ENCODE measurements at regions not wholly inside any gene's neighbourhood (a gene's known extent, or its start where the extent isn't known, plus 50 kb on each side); places are given as distances from the start of the nearest gene placed in this dataset.

- TF ChIP-seq ELF4 (CRISPR knock-in tag; IDR thresholded peaks at IDR 0.05; ENCODE audit: low read depth) (no peak), TP53 (CRISPR knock-in tag; IDR thresholded peaks at IDR 0.05) (no peak), NFE2L1 (CRISPR knock-in tag; IDR thresholded peaks at IDR 0.05) (no peak), ATF6 (CRISPR knock-in tag; IDR thresholded peaks at IDR 0.05) (no peak), HMGA2 (CRISPR knock-in tag; IDR thresholded peaks at IDR 0.05) (no peak)
These were observed 82.7 kb upstream of the ABCD3 start (continued) for GRCh38 chr1:94335447-94335846.

GRCh38 chr1:94334764-94335163 is 83.4 kb upstream of the ABCD3 start:
- ChIA-PET CTCF (interaction anchor here (0.6 to 8.5 kb wide), 21 partner anchors 8 to 585 kb away, joined by 3 to 190 read pairs (median 10); partner anchors contain the start of gene ARHGAP29), POLR2A (interaction anchor here (0.9 kb wide), 1 partner anchor 273 kb away, joined by 3 read pairs; no protein-coding TSS in a partner anchor)
- H3K4me1 Mint-ChIP-seq, result peaks cover 16% of the 10 kb centered on the region
- H3K36me3 Mint-ChIP-seq, result no peaks in the 10 kb centered on the region
- no peak for TF ChIP-seq IRF2 (CRISPR knock-in tag; IDR thresholded peaks at IDR 0.05; ENCODE audit: borderline replicate concordance, low read depth)
- TF ChIP-seq FOXK1 (CRISPR knock-in tag; IDR thresholded peaks at IDR 0.05), result no peak
- no peak for TF ChIP-seq ZNF512 (CRISPR knock-in tag; IDR thresholded peaks at IDR 0.05; ENCODE audit: borderline replicate concordance)
- TF ChIP-seq, protein P1, sequence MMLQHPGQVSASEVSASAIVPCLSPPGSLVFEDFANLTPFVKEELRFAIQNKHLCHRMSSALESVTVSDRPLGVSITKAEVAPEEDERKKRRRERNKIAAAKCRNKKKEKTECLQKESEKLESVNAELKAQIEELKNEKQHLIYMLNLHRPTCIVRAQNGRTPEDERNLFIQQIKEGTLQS (CRISPR knock-in tag; conservative IDR thresholded peaks at IDR 0.05), result no peak
- TF ChIP-seq ATF1 (CRISPR knock-in tag; IDR thresholded peaks at IDR 0.05), result no peak
- no peak for TF ChIP-seq JAZF1 (CRISPR knock-in tag; IDR thresholded peaks at IDR 0.05)
- ATAC-seq, result no peak
- no peak overlapping the region for H3K4me3 Mint-ChIP-seq
- no peaks in the 10 kb centered on the region; the same call in 1 of the 2 replicates for H3K27me3 Mint-ChIP-seq (ENCODE audit: low read depth)
- H3K27ac Mint-ChIP-seq, result no peak overlapping the region
- H3K9me3 Mint-ChIP-seq, result no peaks in the 10 kb centered on the region
- no peak for DNase-seq (ENCODE audit: low spot score)

- peaks cover 3% of the 10 kb centered on the region; the same call in 1 of the 2 replicates for H3K27me3 Mint-ChIP-seq (ENCODE audit: low read depth)
- DNase-seq (ENCODE audit: low spot score) (no peak), ATAC-seq (no peak)
- H3K36me3 Mint-ChIP-seq, result no peaks in the 10 kb centered on the region
- ChIA-PET CTCF (interaction anchor here (0.8 to 8.5 kb wide), 4 partner anchors 271 to 308 kb away, joined by 5 to 190 read pairs (median 139); no protein-coding TSS in a partner anchor), POLR2A (no interaction called here)
- H3K27ac Mint-ChIP-seq, result no peak overlapping the region
- TF ChIP-seq ZNF416 (CRISPR knock-in tag; IDR thresholded peaks at IDR 0.05) (no peak), ELF4 (CRISPR knock-in tag; IDR thresholded peaks at IDR 0.05; ENCODE audit: low read depth) (no peak), SP1 (CRISPR knock-in tag; conservative IDR thresholded peaks at IDR 0.05) (no peak), FOXP1 (CRISPR knock-in tag; IDR thresholded peaks at IDR 0.05; ENCODE audit: borderline replicate concordance) (no peak), ZNF138 (CRISPR knock-in tag; conservative IDR thresholded peaks at IDR 0.05) (no peak), ZNF317 (CRISPR knock-in tag; IDR thresholded peaks at IDR 0.05; ENCODE audit: borderline replicate concordance, low read depth) (no peak), FOXP4 (CRISPR knock-in tag; IDR thresholded peaks at IDR 0.05) (no peak)
- TF ChIP-seq, protein P2, sequence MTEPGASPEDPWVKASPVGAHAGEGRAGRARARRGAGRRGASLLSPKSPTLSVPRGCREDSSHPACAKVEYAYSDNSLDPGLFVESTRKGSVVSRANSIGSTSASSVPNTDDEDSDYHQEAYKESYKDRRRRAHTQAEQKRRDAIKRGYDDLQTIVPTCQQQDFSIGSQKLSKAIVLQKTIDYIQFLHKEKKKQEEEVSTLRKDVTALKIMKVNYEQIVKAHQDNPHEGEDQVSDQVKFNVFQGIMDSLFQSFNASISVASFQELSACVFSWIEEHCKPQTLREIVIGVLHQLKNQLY (CRISPR knock-in tag; IDR thresholded peaks at IDR 0.05), result no peak
- TF ChIP-seq, protein P3, sequence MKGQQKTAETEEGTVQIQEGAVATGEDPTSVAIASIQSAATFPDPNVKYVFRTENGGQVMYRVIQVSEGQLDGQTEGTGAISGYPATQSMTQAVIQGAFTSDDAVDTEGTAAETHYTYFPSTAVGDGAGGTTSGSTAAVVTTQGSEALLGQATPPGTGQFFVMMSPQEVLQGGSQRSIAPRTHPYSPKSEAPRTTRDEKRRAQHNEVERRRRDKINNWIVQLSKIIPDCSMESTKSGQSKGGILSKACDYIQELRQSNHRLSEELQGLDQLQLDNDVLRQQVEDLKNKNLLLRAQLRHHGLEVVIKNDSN (CRISPR knock-in tag; IDR thresholded peaks at IDR 0.05), result no peak
- TF ChIP-seq, protein P4, sequence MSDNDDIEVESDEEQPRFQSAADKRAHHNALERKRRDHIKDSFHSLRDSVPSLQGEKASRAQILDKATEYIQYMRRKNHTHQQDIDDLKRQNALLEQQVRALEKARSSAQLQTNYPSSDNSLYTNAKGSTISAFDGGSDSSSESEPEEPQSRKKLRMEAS (CRISPR knock-in tag; IDR thresholded peaks at IDR 0.05), result no peak
- no peaks in the 10 kb centered on the region for H3K9me3 Mint-ChIP-seq
- peaks cover 29% of the 10 kb centered on the region for H3K4me1 Mint-ChIP-seq
- H3K4me3 Mint-ChIP-seq, result no peak overlapping the region
These were observed 85.2 kb upstream of the ABCD3 start for GRCh38 chr1:94332952-94333351.
